Esophagus (tissue), 2 donors: ENCODE measurements at regions not wholly inside any gene's neighbourhood (a gene's known extent, or its start where the extent isn't known, plus 50 kb on each side); places are given as distances from the start of the nearest gene placed in this dataset.
"Not testable (repeated sequence)": the region's sequence is repeated elsewhere in the genome, so short reads cannot be mapped to it uniquely, and the experiment has no call there.

ENCODE experiments used
- H3K27ac ChIP-seq, 2 donors: one replicate each; pipeline ENCODE4 v1.5.1; 2013; ENCODE audit warnings: low read depth in 2 of 2, mild to moderate bottlenecking in 2 of 2, inconsistent platforms in 1 of 2, low read length in 1 of 2, moderate library complexity in 1 of 2
- H3K27me3 ChIP-seq, 2 donors: one replicate each; pipeline ENCODE4 v1.6.1; 2013; ENCODE audit warnings: low read length in 2 of 2, control low read depth in 1 of 2, mild to moderate bottlenecking in 1 of 2; ENCODE audit not compliant: insufficient read depth in 2 of 2, control insufficient read depth in 1 of 2
- H3K36me3 ChIP-seq, 2 donors: one replicate each; pipeline ENCODE4 v1.6.1; 2013; ENCODE audit warnings: low read length in 1 of 2; ENCODE audit not compliant: control insufficient read depth in 2 of 2, insufficient read depth in 2 of 2
- H3K4me1 ChIP-seq, 2 donors: one replicate each; pipeline ENCODE4 v1.6.1; 2013; ENCODE audit warnings: low read length in 1 of 2; ENCODE audit not compliant: control insufficient read depth in 2 of 2, insufficient read depth in 2 of 2
- H3K4me3 ChIP-seq, 2 donors: one replicate each; pipeline ENCODE4 v1.5.1; 2013; ENCODE audit warnings: low read length in 2 of 2, mild to moderate bottlenecking in 2 of 2, low read depth in 1 of 2, moderate library complexity in 1 of 2
- H3K9me3 ChIP-seq, 2 donors: one replicate each; pipeline ENCODE4 v1.6.1; 2013; ENCODE audit warnings: mild to moderate bottlenecking in 2 of 2, low read depth in 1 of 2, low read length in 1 of 2, moderate library complexity in 1 of 2; ENCODE audit not compliant: control insufficient read depth in 2 of 2, insufficient read depth in 1 of 2
- WGBS, 2 donors: extraction: QIAGEN DNeasy Blood & Tissue Kit; methylation state at CpG; one replicate each; pipeline ENCODE4 v1.1.7; 2013; 5-methylcytosine and 5-hydroxymethylcytosine counted together
- donor health status: healthy with polysubstance abuse.
- donor health status: Bipolar disorder and iron deficiency.

DNA sequence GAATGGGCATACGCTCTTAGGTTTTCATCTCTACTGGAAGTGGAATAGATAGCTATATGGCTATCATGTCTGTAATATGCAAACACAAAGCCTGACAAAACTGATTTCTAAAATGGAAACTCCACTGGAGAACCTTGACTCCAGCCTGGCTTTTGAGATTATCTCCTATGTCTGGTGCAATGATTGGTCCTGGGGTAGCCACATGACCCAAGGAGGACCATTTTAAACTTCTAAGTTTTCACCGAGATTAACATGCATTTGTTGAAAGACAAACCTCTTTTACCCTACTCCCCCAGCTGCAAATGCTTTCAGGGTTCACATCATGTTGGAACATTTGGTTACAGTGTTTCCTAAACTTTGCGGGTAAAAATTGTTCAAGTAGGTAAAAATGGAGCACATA, 124.6 kb downstream of the CCDC74A start:
- H3K9me3 ChIP-seq, H3K36me3 ChIP-seq, H3K27me3 ChIP-seq, H3K4me1 ChIP-seq, H3K27ac ChIP-seq, H3K4me3 ChIP-seq: not testable (repeated sequence)
- 87 to 88% methylated on average over 3 of the region's 3 CpGs for WGBS, 2 donors

- not testable (repeated sequence) for H3K9me3 ChIP-seq, H3K27ac ChIP-seq, H3K4me1 ChIP-seq, H3K4me3 ChIP-seq, H3K27me3 ChIP-seq, H3K36me3 ChIP-seq
- 84 to 87% methylated on average over 2 of the region's 2 CpGs for WGBS, 2 donors
Observed at GRCh38 chr2:131654107-131654506, 126.4 kb downstream of the CCDC74A start.

GRCh38 chr2:131656816-131657633, 129.3 kb downstream of the CCDC74A start:
- WGBS, 2 donors = 93 to 95% methylated on average over 31 to 32 of the region's 32 CpGs
- no peaks in the 10 kb centered on the region for H3K9me3 ChIP-seq
- no peak overlapping the region for H3K4me3 ChIP-seq
- no peaks in the 10 kb centered on the region for H3K36me3 ChIP-seq
- no peaks in the 10 kb centered on the region for H3K27me3 ChIP-seq
- H3K27ac ChIP-seq = no peak overlapping the region
- no peaks in the 10 kb centered on the region for H3K4me1 ChIP-seq

GRCh38 chr2:131657895-131658768, 130.4 kb downstream of the CCDC74A start:
- 96 to 97% methylated on average over 48 to 49 of the region's 49 CpGs for WGBS, 2 donors
- Histone ChIP-seq H3K9me3 (no peaks in the 10 kb centered on the region), H3K36me3 (no peaks in the 10 kb centered on the region), H3K27me3 (no peaks in the 10 kb centered on the region), H3K4me1 (no peaks in the 10 kb centered on the region), H3K4me3 (no peak overlapping the region), H3K27ac (no peak overlapping the region)

GRCh38 chr2:131658769-131659131, 131.1 kb downstream of the CCDC74A start:
- 93 to 95% methylated on average over 16 of the region's 16 CpGs for WGBS, 2 donors
- Histone ChIP-seq H3K27me3 (no peaks in the 10 kb centered on the region), H3K27ac (no peak overlapping the region), H3K36me3 (no peaks in the 10 kb centered on the region), H3K9me3 (no peaks in the 10 kb centered on the region), H3K4me3 (no peak overlapping the region), H3K4me1 (no peaks in the 10 kb centered on the region)

DNA sequence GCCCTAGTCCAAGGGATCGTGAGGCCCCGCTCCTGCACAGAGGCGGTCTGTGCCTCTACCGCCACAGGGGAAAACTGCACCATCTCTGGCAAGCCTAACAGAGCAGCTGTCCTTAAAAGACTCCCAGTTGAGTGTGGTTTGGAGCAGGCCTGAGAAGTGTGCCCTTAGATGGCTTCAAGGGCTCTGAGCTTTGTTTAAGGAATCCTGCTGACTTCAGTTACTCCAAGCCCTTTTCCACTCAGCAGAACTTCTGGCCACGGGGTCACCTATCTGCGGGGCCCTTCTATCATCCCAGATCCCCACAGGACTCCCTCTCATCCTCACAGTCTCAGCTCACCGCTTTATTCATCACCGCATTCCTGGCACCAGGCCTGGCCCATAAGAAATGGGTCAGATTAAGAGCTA, 131.5 kb downstream of the CCDC74A start:
- H3K27me3 ChIP-seq = no peaks in the 10 kb centered on the region
- H3K4me3 ChIP-seq = no peak overlapping the region
- 85 to 90% methylated on average over 8 of the region's 8 CpGs for WGBS, 2 donors
- H3K4me1 ChIP-seq = no peaks in the 10 kb centered on the region
- H3K27ac ChIP-seq = no peak overlapping the region
- no peaks in the 10 kb centered on the region for H3K9me3 ChIP-seq
- H3K36me3 ChIP-seq = no peaks in the 10 kb centered on the region

- not testable (repeated sequence) for H3K36me3 ChIP-seq, H3K9me3 ChIP-seq, H3K27ac ChIP-seq, H3K4me3 ChIP-seq, H3K4me1 ChIP-seq, H3K27me3 ChIP-seq
- WGBS, 2 donors = 42 to 43% methylated on average over 8 of the region's 8 CpGs
Observed at GRCh38 chr2:131661101-131661782, 133.6 kb downstream of the CCDC74A start.

GRCh38 chr2:131661884-131662535, 134.3 kb downstream of the CCDC74A start:
- H3K27ac ChIP-seq, H3K4me3 ChIP-seq, H3K4me1 ChIP-seq, H3K9me3 ChIP-seq, H3K36me3 ChIP-seq, H3K27me3 ChIP-seq: not testable (repeated sequence)
- WGBS, 2 donors = 83 to 86% methylated on average over 5 of the region's 5 CpGs

GRCh38 chr2:131663501-131663900, 135.8 kb downstream of the CCDC74A start:
- not testable (repeated sequence) for H3K4me1 ChIP-seq, H3K27ac ChIP-seq, H3K27me3 ChIP-seq, H3K9me3 ChIP-seq, H3K4me3 ChIP-seq, H3K36me3 ChIP-seq
- WGBS, 2 donors = 69 to 70% methylated on average over 5 of the region's 5 CpGs
